ENCODE measurements at regions not wholly inside any gene's neighbourhood (a gene's known extent, or its start where the extent isn't known, plus 50 kb on each side); places are given as distances from the start of the nearest gene placed in this dataset.

DNA sequence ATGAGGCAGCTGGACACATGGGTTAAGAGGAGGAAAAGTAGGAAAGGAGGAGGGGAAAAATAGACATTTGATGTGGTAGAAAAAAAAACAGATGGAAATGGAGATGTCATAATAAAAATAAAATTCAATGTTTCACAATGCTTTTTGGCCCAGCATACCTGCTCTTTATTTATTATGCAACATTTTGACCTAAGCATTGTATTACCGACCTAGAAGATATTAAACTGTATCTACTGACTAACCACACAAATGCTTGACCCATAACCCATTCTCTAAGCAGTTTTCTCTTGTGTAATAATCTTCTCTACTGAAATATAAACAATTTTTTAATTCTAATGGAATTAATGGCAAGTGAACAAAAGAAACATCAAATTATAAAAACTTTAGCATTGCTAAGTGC is 362.3 kb downstream of the FBXO15 start:
- Mint-ChIP-seq H3K4me3 (ENCODE audit: unreplicated experiment) (no peak overlapping the region), H3K9me3 (ENCODE audit: low read depth) (peaks cover 4% of the 10 kb centered on the region), H3K27me3 (ENCODE audit: low read depth) (peaks cover 5% of the 10 kb centered on the region), H3K36me3 (ENCODE audit: low read depth) (no peaks in the 10 kb centered on the region), H3K4me1 (ENCODE audit: low read depth) (no peaks in the 10 kb centered on the region), H3K27ac (ENCODE audit: unreplicated experiment) (no peak overlapping the region)
- TF ChIP-seq, protein P1, sequence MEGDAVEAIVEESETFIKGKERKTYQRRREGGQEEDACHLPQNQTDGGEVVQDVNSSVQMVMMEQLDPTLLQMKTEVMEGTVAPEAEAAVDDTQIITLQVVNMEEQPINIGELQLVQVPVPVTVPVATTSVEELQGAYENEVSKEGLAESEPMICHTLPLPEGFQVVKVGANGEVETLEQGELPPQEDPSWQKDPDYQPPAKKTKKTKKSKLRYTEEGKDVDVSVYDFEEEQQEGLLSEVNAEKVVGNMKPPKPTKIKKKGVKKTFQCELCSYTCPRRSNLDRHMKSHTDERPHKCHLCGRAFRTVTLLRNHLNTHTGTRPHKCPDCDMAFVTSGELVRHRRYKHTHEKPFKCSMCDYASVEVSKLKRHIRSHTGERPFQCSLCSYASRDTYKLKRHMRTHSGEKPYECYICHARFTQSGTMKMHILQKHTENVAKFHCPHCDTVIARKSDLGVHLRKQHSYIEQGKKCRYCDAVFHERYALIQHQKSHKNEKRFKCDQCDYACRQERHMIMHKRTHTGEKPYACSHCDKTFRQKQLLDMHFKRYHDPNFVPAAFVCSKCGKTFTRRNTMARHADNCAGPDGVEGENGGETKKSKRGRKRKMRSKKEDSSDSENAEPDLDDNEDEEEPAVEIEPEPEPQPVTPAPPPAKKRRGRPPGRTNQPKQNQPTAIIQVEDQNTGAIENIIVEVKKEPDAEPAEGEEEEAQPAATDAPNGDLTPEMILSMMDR (IDR thresholded peaks at IDR 0.05), result no peak
- DNase-seq (ENCODE audit: low spot score), result no peak

DNA sequence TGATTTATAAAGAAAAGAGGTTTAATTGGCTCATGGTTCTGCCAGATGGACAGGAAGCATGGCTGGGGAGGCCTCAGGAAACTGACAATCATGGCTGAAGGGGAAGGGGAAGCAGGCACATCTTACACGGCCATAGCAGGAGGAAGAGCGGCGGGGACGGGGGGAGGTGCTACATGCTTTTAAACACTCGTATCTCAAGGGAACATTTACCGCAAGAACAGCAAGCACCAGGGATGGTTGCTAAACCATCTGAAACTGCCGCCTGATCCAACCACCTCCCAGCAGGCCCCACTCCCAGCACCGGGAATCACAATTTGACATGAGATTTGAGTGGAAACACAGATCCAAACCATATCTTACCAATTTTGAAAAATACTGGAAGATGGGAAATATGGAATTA is 362.8 kb downstream of the FBXO15 start:
- no peak for DNase-seq (ENCODE audit: low spot score)
- H3K4me1 Mint-ChIP-seq (ENCODE audit: low read depth), result no peaks in the 10 kb centered on the region
- H3K4me3 Mint-ChIP-seq (ENCODE audit: unreplicated experiment), result no peak overlapping the region
- no peaks in the 10 kb centered on the region for H3K36me3 Mint-ChIP-seq (ENCODE audit: low read depth)
- peaks cover 7% of the 10 kb centered on the region for H3K27me3 Mint-ChIP-seq (ENCODE audit: low read depth)
- TF ChIP-seq, protein P1 (IDR thresholded peaks at IDR 0.05), result no peak
- no peak overlapping the region for H3K27ac Mint-ChIP-seq (ENCODE audit: unreplicated experiment)
- H3K9me3 Mint-ChIP-seq (ENCODE audit: low read depth), result peaks cover 4% of the 10 kb centered on the region

DNA sequence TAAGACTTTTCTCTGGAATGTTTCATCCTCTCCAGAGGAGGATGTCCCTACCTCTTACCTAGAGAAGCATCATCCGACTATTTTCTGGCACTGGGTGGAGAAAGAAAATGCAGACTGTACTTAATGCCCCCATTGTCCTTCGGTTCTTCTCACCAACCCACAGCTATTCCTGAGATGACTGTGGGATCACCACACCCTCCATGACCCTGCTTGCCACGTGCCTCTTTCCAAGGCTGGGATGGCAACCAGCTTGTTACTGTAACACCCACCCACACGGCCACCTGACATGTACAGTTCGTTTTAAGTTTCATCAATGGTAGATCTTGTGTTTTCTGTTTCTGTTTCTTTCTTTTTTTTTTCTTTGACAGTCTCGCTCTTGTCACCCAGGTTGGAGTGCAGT is 365.2 kb downstream of the FBXO15 start:
- no peak for DNase-seq (ENCODE audit: low spot score)
- H3K27ac Mint-ChIP-seq (ENCODE audit: unreplicated experiment), result no peak overlapping the region

DNA sequence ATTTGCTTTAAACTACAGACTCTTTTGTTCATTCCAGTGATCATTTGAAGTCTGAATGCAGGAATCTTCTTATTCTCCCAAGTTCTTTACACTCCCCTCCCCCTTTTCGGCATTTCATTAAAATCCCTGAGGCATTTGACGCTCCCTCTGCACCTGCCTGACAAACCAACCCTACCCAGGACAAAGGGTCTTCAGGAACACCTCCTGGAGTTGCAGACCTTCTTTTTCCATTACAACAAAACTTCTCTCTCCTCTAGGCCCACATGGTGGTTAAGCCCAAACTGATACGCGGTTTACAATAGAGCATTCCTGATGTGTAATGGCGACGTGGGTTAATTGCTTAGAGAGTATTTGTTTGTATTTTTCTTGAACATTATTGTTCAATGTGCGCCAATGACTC is 367.4 kb downstream of the FBXO15 start:
- TF ChIP-seq, protein P1 (IDR thresholded peaks at IDR 0.05), result no peak
- Mint-ChIP-seq H3K36me3 (ENCODE audit: low read depth) (no peaks in the 10 kb centered on the region), H3K27ac (ENCODE audit: unreplicated experiment) (no peak overlapping the region), H3K4me3 (ENCODE audit: unreplicated experiment) (no peak overlapping the region), H3K27me3 (ENCODE audit: low read depth) (peaks cover 7% of the 10 kb centered on the region), H3K4me1 (ENCODE audit: low read depth) (no peaks in the 10 kb centered on the region), H3K9me3 (ENCODE audit: low read depth) (no peaks in the 10 kb centered on the region)
- DNase-seq (ENCODE audit: low spot score), result no peak

More for the DNA sequence above, 365.2 kb downstream of the FBXO15 start:
- no peaks in the 10 kb centered on the region for H3K36me3 Mint-ChIP-seq (ENCODE audit: low read depth)
- H3K9me3 Mint-ChIP-seq (ENCODE audit: low read depth), result peaks cover 4% of the 10 kb centered on the region
- peaks cover 7% of the 10 kb centered on the region for H3K27me3 Mint-ChIP-seq (ENCODE audit: low read depth)
- no peaks in the 10 kb centered on the region for H3K4me1 Mint-ChIP-seq (ENCODE audit: low read depth)
- no peak overlapping the region for H3K4me3 Mint-ChIP-seq (ENCODE audit: unreplicated experiment)
- TF ChIP-seq, protein P1 (IDR thresholded peaks at IDR 0.05), result no peak

DNA sequence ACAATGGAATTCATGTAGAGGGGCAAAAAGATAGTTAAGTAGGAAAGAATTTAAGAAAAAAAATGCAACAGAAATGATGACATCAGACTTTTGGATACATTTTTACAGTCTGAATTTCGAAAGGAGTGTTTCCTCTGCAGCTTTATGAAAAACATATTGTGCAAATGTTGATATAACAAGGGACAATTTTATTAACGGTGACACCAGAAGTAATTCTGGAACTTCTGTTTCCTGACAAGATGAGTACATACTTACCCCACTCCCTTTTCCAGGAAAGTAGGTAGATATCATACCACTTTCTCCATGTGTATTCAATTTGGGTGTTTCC is 369.6 kb downstream of the FBXO15 start:
- H3K27ac Mint-ChIP-seq (ENCODE audit: unreplicated experiment), result no peak overlapping the region
- no peaks in the 10 kb centered on the region for H3K4me1 Mint-ChIP-seq (ENCODE audit: low read depth)
- H3K9me3 Mint-ChIP-seq (ENCODE audit: low read depth), result no peaks in the 10 kb centered on the region
- TF ChIP-seq, protein P1 (IDR thresholded peaks at IDR 0.05), result no peak
- H3K27me3 Mint-ChIP-seq (ENCODE audit: low read depth), result peaks cover 7% of the 10 kb centered on the region
- no peak for DNase-seq (ENCODE audit: low spot score)
- no peak overlapping the region for H3K4me3 Mint-ChIP-seq (ENCODE audit: unreplicated experiment)
- no peaks in the 10 kb centered on the region for H3K36me3 Mint-ChIP-seq (ENCODE audit: low read depth)
